ENCODE measurements at regions not wholly inside any gene's neighbourhood (a gene's known extent, or its start where the extent isn't known, plus 50 kb on each side); places are given as distances from the start of the nearest gene placed in this dataset.

GRCh38 chr6:40192516-40192915 is 258.3 kb upstream of the MOCS1 start:
- H3K27me3 ChIP-seq, result no peaks in the 10 kb centered on the region
- H3K9me3 ChIP-seq, result no peaks in the 10 kb centered on the region
- ATAC-seq (no peak), DNase-seq (no peak)
- no peaks in the 10 kb centered on the region for H3K36me3 ChIP-seq
- TF ChIP-seq CTCF (IDR thresholded peaks at IDR 0.05) (no peak), POLR2A (IDR thresholded peaks at IDR 0.05) (no peak)
- H3K4me3 ChIP-seq, result no peak overlapping the region
- no peaks in the 10 kb centered on the region for H3K4me1 ChIP-seq
- H3K27ac ChIP-seq, result no peak overlapping the region
- WGBS (ENCODE audit: insufficient coverage, low coverage, low lambda C conversion rate, missing lambda C conversion rate), result 20% methylated on average over 1 of the region's 4 CpGs
- intact Hi-C loops (cut with DNase I), result no loop called here

- DNase-seq (no peak), ATAC-seq (no peak)
- TF ChIP-seq POLR2A (IDR thresholded peaks at IDR 0.05) (no peak), CTCF (IDR thresholded peaks at IDR 0.05) (no peak)
- intact Hi-C loops (cut with DNase I), result no loop called here
- no peaks in the 10 kb centered on the region for H3K4me1 ChIP-seq
- no peak overlapping the region for H3K4me3 ChIP-seq
- WGBS (ENCODE audit: insufficient coverage, low coverage, low lambda C conversion rate, missing lambda C conversion rate), result 55% methylated on average over 1 of the region's 1 CpG
- no peaks in the 10 kb centered on the region for H3K9me3 ChIP-seq
- no peaks in the 10 kb centered on the region for H3K27me3 ChIP-seq
- H3K27ac ChIP-seq, result no peak overlapping the region
- H3K36me3 ChIP-seq, result no peaks in the 10 kb centered on the region
These were observed 254.7 kb upstream of the MOCS1 start for GRCh38 chr6:40188931-40189330.

GRCh38 chr6:40187535-40188144 is 253.4 kb upstream of the MOCS1 start:
- 59% methylated on average over 5 of the region's 5 CpGs for WGBS (ENCODE audit: insufficient coverage, low coverage, low lambda C conversion rate, missing lambda C conversion rate)
- TF ChIP-seq CTCF (IDR thresholded peaks at IDR 0.05) (no peak), POLR2A (IDR thresholded peaks at IDR 0.05) (no peak)
- H3K4me1 ChIP-seq, result no peaks in the 10 kb centered on the region
- intact Hi-C loops (cut with DNase I), result no loop called here
- ATAC-seq (no peak), DNase-seq (no peak)
- H3K9me3 ChIP-seq, result no peaks in the 10 kb centered on the region
- no peaks in the 10 kb centered on the region for H3K27me3 ChIP-seq
- no peak overlapping the region for H3K4me3 ChIP-seq
- H3K36me3 ChIP-seq, result no peaks in the 10 kb centered on the region
- H3K27ac ChIP-seq, result no peak overlapping the region

GRCh38 chr6:40185486-40185885 is 251.2 kb upstream of the MOCS1 start:
- H3K4me3 ChIP-seq, result no peak overlapping the region
- no peaks in the 10 kb centered on the region for H3K27me3 ChIP-seq
- H3K36me3 ChIP-seq, result no peaks in the 10 kb centered on the region
- no peaks in the 10 kb centered on the region for H3K4me1 ChIP-seq
- DNase-seq, result no peak
- no peak for ATAC-seq
- no peak for TF ChIP-seq CTCF (IDR thresholded peaks at IDR 0.05)
- no peak for TF ChIP-seq POLR2A (IDR thresholded peaks at IDR 0.05)
- H3K9me3 ChIP-seq, result no peaks in the 10 kb centered on the region
- intact Hi-C loops (cut with DNase I), result no loop called here
- no peak overlapping the region for H3K27ac ChIP-seq
- WGBS (ENCODE audit: insufficient coverage, low coverage, low lambda C conversion rate, missing lambda C conversion rate), result 100% methylated on average over 1 of the region's 1 CpG

- no peaks in the 10 kb centered on the region for H3K4me1 ChIP-seq
- H3K27me3 ChIP-seq, result no peaks in the 10 kb centered on the region
- ATAC-seq (no peak), DNase-seq (no peak)
- H3K9me3 ChIP-seq, result no peaks in the 10 kb centered on the region
- no peaks in the 10 kb centered on the region for H3K36me3 ChIP-seq
- intact Hi-C loops (cut with DNase I), result no loop called here
- H3K27ac ChIP-seq, result no peak overlapping the region
- no peak overlapping the region for H3K4me3 ChIP-seq
- WGBS (ENCODE audit: insufficient coverage, low coverage, low lambda C conversion rate, missing lambda C conversion rate), result 94% methylated on average over 4 of the region's 4 CpGs
- TF ChIP-seq CTCF (IDR thresholded peaks at IDR 0.05), result no peak
- TF ChIP-seq POLR2A (IDR thresholded peaks at IDR 0.05), result no peak
These were observed 249.6 kb upstream of the MOCS1 start for GRCh38 chr6:40183902-40184301.

All from right lobe of liver (tissue), 6 donors.